ENCODE measurements at regions not wholly inside any gene's neighbourhood (a gene's known extent, or its start where the extent isn't known, plus 50 kb on each side); places are given as distances from the start of the nearest gene placed in this dataset.

DNA sequence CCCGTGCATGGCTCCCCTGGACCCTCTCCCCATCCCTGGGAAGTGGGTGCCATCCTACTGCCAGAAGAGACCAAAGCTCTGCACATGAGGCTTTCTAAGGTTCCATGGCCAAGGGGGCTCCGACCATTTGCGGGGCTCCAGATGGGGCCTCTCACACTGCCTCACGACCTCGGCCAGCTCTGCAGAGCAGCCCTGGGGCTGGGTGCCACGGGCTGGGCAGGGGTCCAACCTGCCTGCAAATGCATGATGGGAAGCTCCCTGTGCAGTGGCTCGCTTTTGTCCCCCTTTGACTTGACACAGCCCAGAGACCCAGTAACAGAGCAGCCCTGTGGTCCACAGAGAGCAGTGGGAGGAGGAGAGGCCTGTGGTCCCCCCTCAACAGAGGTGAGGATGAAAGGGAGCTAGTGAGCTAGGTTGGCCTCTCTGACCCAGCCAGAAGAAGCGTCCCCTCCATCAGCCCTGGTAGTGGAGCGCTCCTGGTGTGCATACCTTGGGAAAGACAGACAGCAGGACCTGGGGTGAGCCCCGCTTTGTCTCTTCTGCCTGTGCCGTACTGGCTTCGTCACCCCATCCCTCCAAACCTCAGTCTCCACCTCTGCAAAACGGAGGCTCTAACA, 174.1 kb downstream of the DDX1 start:
- H3K27ac ChIP-seq = no peak overlapping the region
- DNase-seq (no peak), ATAC-seq (no peak)
- intact Hi-C loops (cut with DNase I) = no loop called here
- H3K36me3 ChIP-seq (replicated peaks in 1 of 2; ENCODE audit: insufficient read depth in 1 of 2, low read depth in 2 of 2) = no peaks in the 10 kb centered on the region
- no peak overlapping the region for H3K4me3 ChIP-seq
- 78 to 79% methylated on average over 6 to 13 of the region's 13 CpGs for WGBS, 2 donors
- H3K9me3 ChIP-seq = no peaks in the 10 kb centered on the region
- TF ChIP-seq POLR2A (IDR thresholded peaks at IDR 0.05) = no peak
- TF ChIP-seq, protein P1, sequence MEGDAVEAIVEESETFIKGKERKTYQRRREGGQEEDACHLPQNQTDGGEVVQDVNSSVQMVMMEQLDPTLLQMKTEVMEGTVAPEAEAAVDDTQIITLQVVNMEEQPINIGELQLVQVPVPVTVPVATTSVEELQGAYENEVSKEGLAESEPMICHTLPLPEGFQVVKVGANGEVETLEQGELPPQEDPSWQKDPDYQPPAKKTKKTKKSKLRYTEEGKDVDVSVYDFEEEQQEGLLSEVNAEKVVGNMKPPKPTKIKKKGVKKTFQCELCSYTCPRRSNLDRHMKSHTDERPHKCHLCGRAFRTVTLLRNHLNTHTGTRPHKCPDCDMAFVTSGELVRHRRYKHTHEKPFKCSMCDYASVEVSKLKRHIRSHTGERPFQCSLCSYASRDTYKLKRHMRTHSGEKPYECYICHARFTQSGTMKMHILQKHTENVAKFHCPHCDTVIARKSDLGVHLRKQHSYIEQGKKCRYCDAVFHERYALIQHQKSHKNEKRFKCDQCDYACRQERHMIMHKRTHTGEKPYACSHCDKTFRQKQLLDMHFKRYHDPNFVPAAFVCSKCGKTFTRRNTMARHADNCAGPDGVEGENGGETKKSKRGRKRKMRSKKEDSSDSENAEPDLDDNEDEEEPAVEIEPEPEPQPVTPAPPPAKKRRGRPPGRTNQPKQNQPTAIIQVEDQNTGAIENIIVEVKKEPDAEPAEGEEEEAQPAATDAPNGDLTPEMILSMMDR (IDR thresholded peaks at IDR 0.05) = no peak
- peaks cover 4% of the 10 kb centered on the region for H3K4me1 ChIP-seq
- H3K27me3 ChIP-seq = no peaks in the 10 kb centered on the region

DNA sequence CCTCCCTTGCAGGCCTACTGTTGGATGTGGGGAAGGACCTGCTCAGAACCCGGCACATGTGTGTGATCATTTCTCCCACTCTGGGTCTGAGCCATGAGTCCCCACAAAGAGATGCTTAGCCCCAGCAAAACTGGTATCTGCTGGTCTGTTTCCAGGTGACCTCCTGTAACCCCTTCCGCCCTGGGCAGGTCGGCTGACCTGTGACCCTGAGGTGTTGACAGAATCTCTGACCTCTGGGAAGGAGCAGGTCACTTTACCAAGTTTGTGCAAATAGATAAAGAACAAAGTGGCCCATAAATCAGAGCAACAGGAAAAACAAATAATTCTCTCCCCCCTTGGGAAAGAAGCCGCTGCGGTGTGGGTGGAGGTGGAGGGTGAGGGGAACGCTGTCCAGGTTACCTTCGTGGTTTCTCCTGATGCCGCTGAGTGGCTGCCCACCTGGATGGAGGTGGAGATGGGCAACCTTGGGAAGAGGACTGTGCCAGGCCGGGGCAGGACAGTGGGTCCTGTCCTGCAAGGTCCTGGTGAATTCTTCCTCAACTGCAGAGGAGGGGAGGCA, 174.0 kb upstream of the MYCN start:
- intact Hi-C loops (cut with DNase I) = no loop called here

GRCh38 chr2:15766911-15767597, 173.3 kb upstream of the MYCN start:
- no peak for ATAC-seq
- intact Hi-C loops (cut with DNase I) = no loop called here
- TF ChIP-seq POLR2A (IDR thresholded peaks at IDR 0.05) = no peak
- TF ChIP-seq, protein P1 (IDR thresholded peaks at IDR 0.05) = no peak
- Histone ChIP-seq H3K27me3 (no peaks in the 10 kb centered on the region), H3K9me3 (no peaks in the 10 kb centered on the region), H3K4me1 (peaks cover 4% of the 10 kb centered on the region), H3K27ac (no peak overlapping the region), H3K36me3 (replicated peaks in 1 of 2; ENCODE audit: insufficient read depth in 1 of 2, low read depth in 2 of 2) (no peaks in the 10 kb centered on the region), H3K4me3 (no peak overlapping the region)
- no peak for DNase-seq
- WGBS, 2 donors = 77 to 81% methylated on average over 11 to 17 of the region's 17 CpGs

More for the DNA sequence above, 174.0 kb upstream of the MYCN start:
- ATAC-seq (no peak), DNase-seq (no peak)
- Histone ChIP-seq H3K27ac (no peak overlapping the region), H3K36me3 (replicated peaks in 1 of 2; ENCODE audit: insufficient read depth in 1 of 2, low read depth in 2 of 2) (no peaks in the 10 kb centered on the region), H3K9me3 (no peaks in the 10 kb centered on the region), H3K4me3 (no peak overlapping the region), H3K27me3 (no peaks in the 10 kb centered on the region), H3K4me1 (peaks cover 4% of the 10 kb centered on the region)
- 15 to 28% methylated on average over 8 to 9 of the region's 9 CpGs for WGBS, 2 donors
- TF ChIP-seq, protein P1 (IDR thresholded peaks at IDR 0.05) = no peak
- TF ChIP-seq POLR2A (IDR thresholded peaks at IDR 0.05) = no peak

DNA sequence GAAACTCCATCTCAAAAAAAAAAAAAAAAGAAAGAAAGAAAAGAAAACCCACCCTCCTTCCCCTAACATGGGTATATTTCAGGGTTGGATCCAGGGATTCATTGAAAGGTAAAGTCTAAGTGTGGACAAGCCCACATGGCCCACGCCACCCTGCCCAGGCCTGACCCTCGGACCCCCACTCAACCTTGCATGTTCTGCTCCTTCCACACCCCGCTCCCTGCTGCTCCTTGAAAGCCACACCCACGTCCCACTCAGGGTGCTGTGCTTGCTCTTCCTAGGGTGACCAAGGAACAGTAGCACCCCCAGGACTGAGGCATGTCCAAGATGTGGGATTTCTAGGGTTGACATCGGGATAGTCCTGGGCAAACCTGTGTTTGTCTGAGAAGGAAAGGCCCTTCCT, 172.7 kb upstream of the MYCN start:
- Histone ChIP-seq H3K27me3 (no peaks in the 10 kb centered on the region), H3K9me3 (no peaks in the 10 kb centered on the region), H3K4me3 (no peak overlapping the region), H3K27ac (no peak overlapping the region), H3K36me3 (replicated peaks in 1 of 2; ENCODE audit: insufficient read depth in 1 of 2, low read depth in 2 of 2) (no peaks in the 10 kb centered on the region), H3K4me1 (peaks cover 4% of the 10 kb centered on the region)
- no peak for DNase-seq
- WGBS, 2 donors = 71 to 81% methylated on average over 5 of the region's 5 CpGs
- intact Hi-C loops (cut with DNase I) = no loop called here
- no peak for ATAC-seq
- no peak for TF ChIP-seq POLR2A (IDR thresholded peaks at IDR 0.05)
- TF ChIP-seq, protein P1 (IDR thresholded peaks at IDR 0.05) = no peak

Measured in body of pancreas (tissue), 4 donors.